ENCODE measurements at regions not wholly inside any gene's neighbourhood (a gene's known extent, or its start where the extent isn't known, plus 50 kb on each side); places are given as distances from the start of the nearest gene placed in this dataset.

DNA sequence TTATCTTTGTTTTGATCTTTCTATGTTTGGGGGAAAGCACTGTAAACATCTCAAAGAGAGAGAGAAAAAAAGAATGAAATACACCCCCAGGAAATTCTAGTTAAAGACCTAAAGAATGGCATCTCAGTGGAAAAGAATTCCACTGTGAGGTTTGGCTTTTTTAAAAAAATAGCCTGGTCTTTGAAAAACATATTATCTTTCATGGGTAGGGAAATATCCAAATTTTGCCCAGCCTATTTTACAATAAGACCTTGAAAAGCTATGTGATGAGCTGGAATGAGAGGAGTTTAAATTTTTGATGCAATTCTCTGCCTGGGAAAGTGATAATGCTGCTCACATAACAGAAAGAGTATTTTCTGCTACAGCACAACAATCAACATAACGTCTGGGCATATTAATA is 348.1 kb upstream of the WWC1 start:
- Histone ChIP-seq H3K9me3 (ENCODE audit: low read length) (no peaks in the 10 kb centered on the region), H3K4me1 (ENCODE audit: insufficient read depth, low read length, poor library complexity, severe bottlenecking) (no peaks in the 10 kb centered on the region), H2AFZ (ENCODE audit: low read length) (no peak overlapping the region), H3K9me2 (ENCODE audit: insufficient read depth, low read length) (no peaks in the 10 kb centered on the region), H3K4me2 (ENCODE audit: low read length) (no peak overlapping the region), H3K4me3 (ENCODE audit: low read depth, low read length, poor library complexity, severe bottlenecking) (no peak overlapping the region), H3K27ac (ENCODE audit: low read depth, low read length, poor library complexity, severe bottlenecking) (no peak overlapping the region), H4K20me1 (ENCODE audit: insufficient read depth, low read length) (no peaks in the 10 kb centered on the region), H3K79me2 (ENCODE audit: insufficient read depth, low read depth, low read length) (no peaks in the 10 kb centered on the region), H3K36me3 (ENCODE audit: insufficient read depth, low read length) (no peaks in the 10 kb centered on the region)
- no peak for TF ChIP-seq EZH2phosphoT487 (IDR thresholded peaks at IDR 0.05; ENCODE audit: borderline replicate concordance, low read depth, low read length)
- TF ChIP-seq, protein P1, sequence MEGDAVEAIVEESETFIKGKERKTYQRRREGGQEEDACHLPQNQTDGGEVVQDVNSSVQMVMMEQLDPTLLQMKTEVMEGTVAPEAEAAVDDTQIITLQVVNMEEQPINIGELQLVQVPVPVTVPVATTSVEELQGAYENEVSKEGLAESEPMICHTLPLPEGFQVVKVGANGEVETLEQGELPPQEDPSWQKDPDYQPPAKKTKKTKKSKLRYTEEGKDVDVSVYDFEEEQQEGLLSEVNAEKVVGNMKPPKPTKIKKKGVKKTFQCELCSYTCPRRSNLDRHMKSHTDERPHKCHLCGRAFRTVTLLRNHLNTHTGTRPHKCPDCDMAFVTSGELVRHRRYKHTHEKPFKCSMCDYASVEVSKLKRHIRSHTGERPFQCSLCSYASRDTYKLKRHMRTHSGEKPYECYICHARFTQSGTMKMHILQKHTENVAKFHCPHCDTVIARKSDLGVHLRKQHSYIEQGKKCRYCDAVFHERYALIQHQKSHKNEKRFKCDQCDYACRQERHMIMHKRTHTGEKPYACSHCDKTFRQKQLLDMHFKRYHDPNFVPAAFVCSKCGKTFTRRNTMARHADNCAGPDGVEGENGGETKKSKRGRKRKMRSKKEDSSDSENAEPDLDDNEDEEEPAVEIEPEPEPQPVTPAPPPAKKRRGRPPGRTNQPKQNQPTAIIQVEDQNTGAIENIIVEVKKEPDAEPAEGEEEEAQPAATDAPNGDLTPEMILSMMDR (conservative IDR thresholded peaks at IDR 0.05; ENCODE audit: low read length): no peak
- DNase-seq (ENCODE audit: low spot score): no peak
- POLR2A ChIA-PET: interaction anchor here (1.1 kb wide), 1 partner anchor 18 kb away, joined by 5 read pairs; no protein-coding TSS in a partner anchor
- no TSS peak for BruUV-seq (replicated peaks)
- intact Hi-C loops (cut with micrococcal nuclease; ENCODE audit: unreplicated experiment): no loop called here
- CTCF ChIA-PET (ENCODE audit: unreplicated experiment): no interaction called here

DNA sequence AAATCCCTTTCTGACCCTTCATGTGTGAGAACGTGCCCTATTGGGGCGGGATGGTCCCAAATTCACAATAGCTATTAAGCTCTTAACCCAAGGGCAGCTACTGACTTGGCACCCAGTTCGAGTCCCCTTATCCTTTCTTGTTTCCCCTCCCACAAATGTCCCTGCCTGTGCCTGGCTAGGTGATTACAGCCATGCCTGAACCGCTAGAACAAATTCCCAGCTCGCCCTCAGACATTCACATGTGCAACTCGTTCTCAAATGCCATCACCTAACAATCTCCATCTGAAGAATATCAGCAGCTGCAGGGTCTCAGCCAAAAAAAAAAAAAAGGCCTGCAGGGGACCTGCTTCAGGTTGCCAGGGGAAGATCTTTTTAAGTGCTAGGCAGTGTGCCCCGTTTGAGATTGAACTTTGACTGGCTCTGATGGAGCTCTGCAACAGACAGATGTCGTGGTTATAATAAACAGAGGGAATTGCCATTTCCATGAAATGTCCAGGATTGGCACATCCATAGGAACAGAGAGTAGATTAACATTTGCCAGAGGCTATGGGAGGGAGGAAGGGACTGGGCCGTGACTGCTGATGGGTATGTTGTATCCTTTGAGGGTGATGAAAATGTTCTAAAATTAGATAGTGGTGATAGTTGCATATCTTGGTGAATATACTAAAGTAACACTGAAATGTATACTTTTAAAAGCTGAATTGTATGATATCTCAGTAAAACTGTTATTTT is 347.2 kb upstream of the WWC1 start:
- H4K20me1 ChIP-seq (ENCODE audit: insufficient read depth, low read length): no peaks in the 10 kb centered on the region
- intact Hi-C loops (cut with micrococcal nuclease; ENCODE audit: unreplicated experiment): no loop called here
- CTCF ChIA-PET (ENCODE audit: unreplicated experiment): no interaction called here

More for the DNA sequence above, 347.2 kb upstream of the WWC1 start:
- POLR2A ChIA-PET: interaction anchor here (0.7 to 1.1 kb wide), 2 partner anchors 17 to 56 kb away, joined by 4 to 5 read pairs; no protein-coding TSS in a partner anchor
- Histone ChIP-seq H3K27ac (ENCODE audit: low read depth, low read length, poor library complexity, severe bottlenecking) (no peak overlapping the region), H3K4me2 (ENCODE audit: low read length) (no peak overlapping the region), H2AFZ (ENCODE audit: low read length) (no peak overlapping the region), H3K9me2 (ENCODE audit: insufficient read depth, low read length) (no peaks in the 10 kb centered on the region), H3K79me2 (ENCODE audit: insufficient read depth, low read depth, low read length) (no peaks in the 10 kb centered on the region), H3K36me3 (ENCODE audit: insufficient read depth, low read length) (no peaks in the 10 kb centered on the region), H3K9me3 (ENCODE audit: low read length) (no peaks in the 10 kb centered on the region), H3K4me3 (ENCODE audit: low read depth, low read length, poor library complexity, severe bottlenecking) (no peak overlapping the region), H3K4me1 (ENCODE audit: insufficient read depth, low read length, poor library complexity, severe bottlenecking) (no peaks in the 10 kb centered on the region)
- TF ChIP-seq, protein P1 (conservative IDR thresholded peaks at IDR 0.05; ENCODE audit: low read length): no peak
- TF ChIP-seq EZH2phosphoT487 (IDR thresholded peaks at IDR 0.05; ENCODE audit: borderline replicate concordance, low read depth, low read length): no peak
- BruUV-seq (replicated peaks): no TSS peak
- DNase-seq (ENCODE audit: low spot score): no peak
